Activated naive CD8-positive, alpha-beta T cell treated with anti-CD3 and anti-CD28 coated beads for 36 hours (primary cell): ENCODE measurements at regions not wholly inside any gene's neighbourhood (a gene's known extent, or its start where the extent isn't known, plus 50 kb on each side); places are given as distances from the start of the nearest gene placed in this dataset.

ENCODE experiments used
- DNase-seq: peaks from one replicate; pipeline ENCODE4 v3.0.0; 2021
- H3K27ac Mint-ChIP-seq: one replicate; pipeline ENCODE4 v1.8.0; 2022; ENCODE audit warnings: mild to moderate bottlenecking, moderate library complexity, mixed read lengths
- H3K27me3 Mint-ChIP-seq: one replicate; pipeline ENCODE4 v1.8.0; 2022; ENCODE audit warnings: mild to moderate bottlenecking, mixed read lengths
- H3K36me3 Mint-ChIP-seq: one replicate; pipeline ENCODE4 v1.8.0; 2021; ENCODE audit warnings: mild to moderate bottlenecking, mixed read lengths
- H3K4me1 Mint-ChIP-seq: one replicate; pipeline ENCODE4 v1.8.0; 2021; ENCODE audit warnings: mixed read lengths
- H3K4me3 Mint-ChIP-seq: one replicate; pipeline ENCODE4 v1.8.0; 2022; ENCODE audit warnings: mild to moderate bottlenecking, moderate library complexity, mixed read lengths
- H3K9me3 Mint-ChIP-seq: one replicate; pipeline ENCODE4 v1.8.0; 2022; ENCODE audit warnings: mixed read lengths

- DNase-seq, result no peak
- Mint-ChIP-seq H3K4me1 (peaks cover 16% of the 10 kb centered on the region), H3K27ac (no peak overlapping the region), H3K27me3 (peaks cover 36% of the 10 kb centered on the region), H3K36me3 (no peaks in the 10 kb centered on the region), H3K9me3 (no peaks in the 10 kb centered on the region), H3K4me3 (no peak overlapping the region)
Measured at GRCh38 chr6:156647140-156647784, 129.9 kb upstream of the ARID1B start.

- Mint-ChIP-seq H3K4me3 (no peak overlapping the region), H3K27me3 (peaks cover 36% of the 10 kb centered on the region), H3K27ac (no peak overlapping the region), H3K36me3 (no peaks in the 10 kb centered on the region), H3K9me3 (no peaks in the 10 kb centered on the region), H3K4me1 (peaks cover 16% of the 10 kb centered on the region)
- DNase-seq, result no peak
Measured at GRCh38 chr6:156646496-156646895, 130.7 kb upstream of the ARID1B start.

GRCh38 chr6:156645097-156645496 is 132.1 kb upstream of the ARID1B start:
- DNase-seq, result no peak
- Mint-ChIP-seq H3K4me1 (peaks cover 16% of the 10 kb centered on the region), H3K4me3 (no peak overlapping the region), H3K27ac (no peak overlapping the region), H3K9me3 (no peaks in the 10 kb centered on the region), H3K36me3 (no peaks in the 10 kb centered on the region), H3K27me3 (peaks cover 39% of the 10 kb centered on the region)

GRCh38 chr6:156639009-156639721 is 138.0 kb upstream of the ARID1B start:
- Mint-ChIP-seq H3K27ac (no peak overlapping the region), H3K4me1 (peaks cover 10% of the 10 kb centered on the region)
- DNase-seq, result no peak

GRCh38 chr6:156638581-156638980 is 138.6 kb upstream of the ARID1B start:
- peaks cover 13% of the 10 kb centered on the region for H3K4me1 Mint-ChIP-seq
- DNase-seq, result no peak
- H3K4me3 Mint-ChIP-seq, result no peak overlapping the region
- no peaks in the 10 kb centered on the region for H3K36me3 Mint-ChIP-seq
- no peak overlapping the region for H3K27ac Mint-ChIP-seq
- no peaks in the 10 kb centered on the region for H3K9me3 Mint-ChIP-seq
- peaks cover 3% of the 10 kb centered on the region for H3K27me3 Mint-ChIP-seq

More at GRCh38 chr6:156639009-156639721, 138.0 kb upstream of the ARID1B start:
- Mint-ChIP-seq H3K9me3 (no peaks in the 10 kb centered on the region), H3K4me3 (no peak overlapping the region), H3K27me3 (peaks cover 3% of the 10 kb centered on the region), H3K36me3 (no peaks in the 10 kb centered on the region)

- Mint-ChIP-seq H3K4me1 (peaks cover 13% of the 10 kb centered on the region), H3K27me3 (no peaks in the 10 kb centered on the region), H3K27ac (no peak overlapping the region), H3K9me3 (no peaks in the 10 kb centered on the region), H3K36me3 (no peaks in the 10 kb centered on the region), H3K4me3 (no peak overlapping the region)
- peak; percentile 8 for DNase-seq
Measured at GRCh38 chr6:156634951-156635371, 142.2 kb upstream of the ARID1B start.

GRCh38 chr6:156634048-156634447 is 143.1 kb upstream of the ARID1B start:
- peaks cover 13% of the 10 kb centered on the region for H3K4me1 Mint-ChIP-seq
- no peak overlapping the region for H3K27ac Mint-ChIP-seq
- DNase-seq, result no peak

GRCh38 chr6:156633291-156633690 is 143.9 kb upstream of the ARID1B start:
- no peak for DNase-seq
- Mint-ChIP-seq H3K27ac (no peak overlapping the region), H3K27me3 (no peaks in the 10 kb centered on the region), H3K4me3 (no peak overlapping the region), H3K4me1 (peaks cover 13% of the 10 kb centered on the region), H3K9me3 (no peaks in the 10 kb centered on the region), H3K36me3 (no peaks in the 10 kb centered on the region)

More at GRCh38 chr6:156634048-156634447, 143.1 kb upstream of the ARID1B start:
- H3K27me3 Mint-ChIP-seq, result no peaks in the 10 kb centered on the region
- H3K9me3 Mint-ChIP-seq, result no peaks in the 10 kb centered on the region
- H3K36me3 Mint-ChIP-seq, result no peaks in the 10 kb centered on the region
- H3K4me3 Mint-ChIP-seq, result no peak overlapping the region

GRCh38 chr6:156630613-156631302 is 146.4 kb upstream of the ARID1B start:
- Mint-ChIP-seq H3K27me3 (no peaks in the 10 kb centered on the region), H3K4me3 (no peak overlapping the region), H3K9me3 (no peaks in the 10 kb centered on the region), H3K27ac (no peak overlapping the region), H3K4me1 (peaks cover 13% of the 10 kb centered on the region), H3K36me3 (no peaks in the 10 kb centered on the region)
- no peak for DNase-seq

- Mint-ChIP-seq H3K27me3 (no peaks in the 10 kb centered on the region), H3K27ac (no peak overlapping the region), H3K4me3 (no peak overlapping the region), H3K9me3 (no peaks in the 10 kb centered on the region), H3K36me3 (no peaks in the 10 kb centered on the region), H3K4me1 (peaks cover under 1% of the 10 kb centered on the region)
- no peak for DNase-seq
Measured at GRCh38 chr6:156628805-156629204, 148.4 kb upstream of the ARID1B start.

GRCh38 chr6:156627524-156627923 is 149.7 kb upstream of the ARID1B start:
- no peak overlapping the region for H3K4me3 Mint-ChIP-seq
- no peaks in the 10 kb centered on the region for H3K27me3 Mint-ChIP-seq
- H3K36me3 Mint-ChIP-seq, result no peaks in the 10 kb centered on the region
- no peaks in the 10 kb centered on the region for H3K4me1 Mint-ChIP-seq
- H3K27ac Mint-ChIP-seq, result no peak overlapping the region
- no peak for DNase-seq
- no peaks in the 10 kb centered on the region for H3K9me3 Mint-ChIP-seq

- DNase-seq, result no peak
- Mint-ChIP-seq H3K27me3 (no peaks in the 10 kb centered on the region), H3K9me3 (no peaks in the 10 kb centered on the region), H3K27ac (no peak overlapping the region), H3K36me3 (no peaks in the 10 kb centered on the region), H3K4me1 (no peaks in the 10 kb centered on the region), H3K4me3 (no peak overlapping the region)
Measured at GRCh38 chr6:156622185-156622584, 155.0 kb upstream of the ARID1B start.

GRCh38 chr6:156620331-156620730 is 156.8 kb upstream of the ARID1B start:
- DNase-seq, result no peak
- no peaks in the 10 kb centered on the region for H3K4me1 Mint-ChIP-seq
- H3K27ac Mint-ChIP-seq, result no peak overlapping the region
- H3K36me3 Mint-ChIP-seq, result no peaks in the 10 kb centered on the region
- H3K9me3 Mint-ChIP-seq, result no peaks in the 10 kb centered on the region
- no peak overlapping the region for H3K4me3 Mint-ChIP-seq
- H3K27me3 Mint-ChIP-seq, result no peaks in the 10 kb centered on the region

- no peak overlapping the region for H3K4me3 Mint-ChIP-seq
- H3K27ac Mint-ChIP-seq, result no peak overlapping the region
- DNase-seq, result no peak
- H3K4me1 Mint-ChIP-seq, result no peaks in the 10 kb centered on the region
- H3K27me3 Mint-ChIP-seq, result no peaks in the 10 kb centered on the region
- peaks cover 6% of the 10 kb centered on the region for H3K9me3 Mint-ChIP-seq
- H3K36me3 Mint-ChIP-seq, result peaks cover 3% of the 10 kb centered on the region
Measured at GRCh38 chr6:156618600-156619205, 158.5 kb upstream of the ARID1B start.

- Mint-ChIP-seq H3K4me3 (no peak overlapping the region), H3K9me3 (peaks cover 11% of the 10 kb centered on the region), H3K27me3 (no peaks in the 10 kb centered on the region), H3K27ac (no peak overlapping the region), H3K4me1 (no peaks in the 10 kb centered on the region), H3K36me3 (peaks cover 3% of the 10 kb centered on the region)
- DNase-seq, result no peak
Measured at GRCh38 chr6:156617941-156618340, 159.2 kb upstream of the ARID1B start.
